Ramos (cell line): ENCODE measurements at regions not wholly inside any gene's neighbourhood (a gene's known extent, or its start where the extent isn't known, plus 50 kb on each side); places are given as distances from the start of the nearest gene placed in this dataset.

Experiments
- in situ Hi-C: fragments of 300-500 bp; cut with MboI; formaldehyde crosslinking; loops from one replicate; pipeline ENCODE4 v1.14.3; 2022; ENCODE audit warnings: low sequenced_read_pairs; ENCODE audit not compliant: unreplicated experiment

DNA sequence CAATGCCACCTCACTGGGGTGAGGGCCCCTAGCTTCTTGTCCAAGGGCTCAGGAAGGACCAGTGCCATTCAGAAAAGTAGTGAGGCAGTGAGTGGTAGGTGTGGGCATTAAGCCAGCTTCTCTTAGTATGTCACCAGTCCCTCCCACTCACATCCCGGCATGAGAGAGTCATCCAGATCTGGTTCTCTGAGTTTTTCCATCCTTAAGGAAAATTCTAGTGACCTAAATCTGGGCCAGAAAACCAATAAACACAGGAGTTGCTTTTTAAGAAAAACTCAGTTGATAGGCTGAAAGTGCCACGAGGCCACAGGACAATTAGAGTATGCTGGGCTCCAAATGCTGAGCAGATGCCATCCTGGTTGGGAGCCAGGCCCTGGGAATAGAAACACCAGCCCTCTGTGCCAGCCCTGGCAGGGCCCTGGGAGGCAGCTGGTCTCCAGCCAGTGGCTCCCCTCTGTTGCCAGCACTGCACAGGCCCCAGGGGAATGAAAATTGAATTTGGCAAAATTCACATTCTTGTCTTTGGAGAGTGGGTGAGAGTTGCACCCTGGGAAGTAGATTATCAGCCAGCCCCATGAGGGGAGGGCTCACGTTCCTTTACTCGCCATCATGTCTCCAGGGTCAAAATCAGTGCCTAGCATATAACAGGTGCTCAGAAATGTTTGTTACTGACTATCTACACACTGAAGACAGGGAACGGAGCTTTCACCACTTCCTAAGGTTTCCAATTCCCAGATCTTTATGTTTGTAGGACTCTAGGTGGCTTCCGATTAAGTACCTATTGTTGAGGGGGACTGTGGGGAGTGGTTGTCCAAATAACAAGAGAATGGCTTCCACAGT, 52.8 kb downstream of the FAM43A start:
- in situ Hi-C loops: no loop called here

DNA sequence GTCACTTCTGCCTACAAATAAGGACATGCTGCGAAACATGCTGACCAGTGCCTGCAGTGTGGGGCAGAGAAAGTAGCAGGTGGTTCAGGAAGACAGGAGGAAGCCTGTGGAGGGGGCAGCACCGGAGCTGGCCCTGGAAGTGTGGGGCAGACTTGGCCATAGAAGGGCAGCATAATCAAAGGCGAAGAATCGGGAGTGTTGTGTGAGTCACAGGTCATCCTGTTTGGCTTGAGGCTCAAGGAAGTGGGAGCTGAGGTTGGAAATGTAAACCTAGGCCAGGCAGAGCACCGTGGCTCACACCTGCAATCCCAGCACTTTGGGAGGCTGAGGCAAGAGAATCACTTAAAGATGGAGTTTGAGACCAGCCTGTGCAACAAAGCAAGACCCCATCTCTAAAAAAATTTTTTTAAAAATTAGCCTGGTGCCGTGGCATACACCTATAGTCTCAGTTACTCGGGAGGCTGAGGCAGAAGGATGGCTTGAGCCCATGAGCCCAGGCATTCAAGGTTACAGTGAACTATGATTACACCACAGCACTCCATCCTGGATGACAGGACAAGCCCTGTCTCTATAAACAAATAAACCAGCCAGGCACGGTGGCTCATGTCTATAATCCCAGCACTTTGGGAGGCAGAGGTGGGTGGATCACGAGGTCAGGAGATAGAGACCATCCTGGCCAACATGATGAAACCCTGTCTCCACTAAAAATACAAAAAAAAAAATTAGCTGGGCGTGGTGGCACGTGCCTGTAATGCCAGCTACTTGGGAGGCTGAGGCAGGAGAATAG, 54.0 kb downstream of the FAM43A start:
- in situ Hi-C loops: no loop called here

DNA sequence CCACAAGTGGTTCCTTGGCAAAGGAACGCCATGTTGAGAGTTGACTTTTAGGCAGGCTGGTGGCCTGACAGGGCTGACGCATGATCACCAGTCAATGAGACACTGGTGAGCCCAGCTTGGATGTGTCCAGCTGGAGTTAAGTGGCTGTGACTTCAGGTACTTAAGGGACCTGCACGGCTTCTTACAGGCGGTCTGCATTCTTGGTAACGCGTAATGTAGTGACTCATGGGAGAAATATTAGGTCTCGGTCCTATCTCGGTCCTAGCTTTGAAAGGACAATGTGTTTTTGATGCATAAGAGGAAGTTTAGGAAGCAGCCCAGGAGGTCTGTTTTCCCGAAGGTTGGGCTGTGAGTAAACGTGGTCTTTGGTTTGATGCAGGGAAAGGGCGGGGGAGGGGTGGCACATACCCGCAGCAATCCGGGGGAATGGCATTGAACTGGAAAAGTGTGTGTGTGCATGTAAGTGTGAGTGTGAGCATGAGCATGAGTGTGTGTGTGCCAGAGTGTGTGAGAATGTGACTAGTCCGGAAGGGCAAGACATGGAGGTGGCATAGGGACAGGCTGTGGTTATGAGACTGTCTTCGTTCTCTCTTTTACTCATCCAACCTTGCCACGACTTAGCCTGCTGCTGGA, 55.3 kb downstream of the FAM43A start:
- in situ Hi-C loops: no loop called here

GRCh38 chr3:194741916-194742315, 56.2 kb downstream of the FAM43A start:
- in situ Hi-C loops: no loop called here

DNA sequence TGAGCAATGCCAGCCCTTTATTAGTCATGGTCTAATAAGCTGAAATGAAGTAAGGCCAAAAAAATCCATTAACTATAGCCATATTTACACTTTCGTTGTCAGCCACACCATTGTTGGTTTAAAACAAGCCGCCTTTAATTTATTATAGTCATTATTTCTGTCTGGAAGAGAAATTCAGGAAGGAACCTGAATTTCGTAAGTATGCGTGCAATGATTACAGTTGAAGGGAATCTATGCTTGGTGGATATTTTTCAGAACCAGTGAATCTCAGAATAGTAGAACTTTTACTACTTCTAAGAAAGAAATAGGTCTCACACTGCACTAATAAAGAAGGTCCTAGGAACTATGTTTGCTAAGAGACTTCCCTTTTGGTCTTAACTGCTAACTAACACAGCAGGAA, 59.1 kb downstream of the FAM43A start:
- in situ Hi-C loops: no loop called here

- in situ Hi-C loops: no loop called here
Observed at GRCh38 chr3:194745422-194746184, 59.9 kb downstream of the FAM43A start.

- in situ Hi-C loops: no loop called here
Observed at GRCh38 chr3:194748225-194748624, 62.5 kb downstream of the FAM43A start.

GRCh38 chr3:194749631-194750490, 64.2 kb downstream of the FAM43A start:
- in situ Hi-C loops: no loop called here

GRCh38 chr3:194750491-194750828, 64.8 kb downstream of the FAM43A start:
- in situ Hi-C loops: no loop called here

DNA sequence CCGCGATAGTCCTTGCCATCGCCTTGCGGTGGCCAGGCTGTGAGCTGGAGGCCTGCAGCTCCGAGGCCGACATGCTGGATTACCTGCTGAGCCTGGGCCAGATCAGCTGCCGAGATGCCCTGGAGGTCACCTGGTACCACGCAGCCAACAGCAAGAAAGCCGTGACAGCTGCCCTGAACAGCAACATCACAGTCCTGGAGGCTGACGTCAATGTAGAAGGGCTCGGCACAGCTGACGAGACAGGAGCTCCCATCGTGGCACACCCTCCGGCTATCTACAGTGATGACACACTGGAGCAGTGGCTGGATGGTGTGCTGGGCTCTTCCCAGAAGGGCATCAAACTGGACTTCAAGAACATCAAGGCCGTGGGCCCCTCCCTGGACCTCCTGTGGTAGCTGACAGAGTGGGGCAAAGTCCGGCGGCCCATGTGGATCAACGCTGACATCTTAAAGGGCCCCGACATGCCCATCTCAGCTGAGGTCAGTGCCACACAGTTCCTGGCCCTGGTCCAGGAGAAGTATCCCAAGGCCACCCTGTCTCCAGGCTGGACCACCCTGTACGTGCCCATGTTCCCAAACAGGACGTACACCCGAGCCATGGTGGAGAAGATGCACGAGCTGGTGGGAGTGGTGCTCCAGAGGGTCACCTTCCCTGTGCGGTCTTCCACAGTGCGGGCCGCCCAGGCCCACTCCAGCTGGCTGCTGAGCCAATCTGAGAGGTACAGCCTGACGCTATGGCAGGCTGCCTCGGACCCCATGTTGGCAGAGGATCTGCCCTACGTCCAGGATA, 70.2 kb downstream of the FAM43A start:
- in situ Hi-C loops: no loop called here

DNA sequence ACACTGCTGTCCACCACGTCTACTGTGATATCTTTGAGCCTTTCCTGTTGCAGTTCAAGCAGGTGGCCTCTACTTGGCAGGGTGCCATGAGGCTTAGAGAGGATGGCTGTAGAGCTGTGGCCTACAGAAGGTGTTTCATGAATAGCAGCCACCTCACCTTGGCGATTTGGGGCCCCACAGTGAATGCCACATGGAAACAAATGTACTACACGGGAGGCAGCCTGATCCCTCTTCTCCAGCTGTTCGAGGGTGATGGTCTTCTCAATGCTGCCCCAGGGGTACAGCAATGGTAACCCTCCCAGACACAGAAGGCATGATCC, 70.7 kb downstream of the FAM43A start:
- in situ Hi-C loops: no loop called here

DNA sequence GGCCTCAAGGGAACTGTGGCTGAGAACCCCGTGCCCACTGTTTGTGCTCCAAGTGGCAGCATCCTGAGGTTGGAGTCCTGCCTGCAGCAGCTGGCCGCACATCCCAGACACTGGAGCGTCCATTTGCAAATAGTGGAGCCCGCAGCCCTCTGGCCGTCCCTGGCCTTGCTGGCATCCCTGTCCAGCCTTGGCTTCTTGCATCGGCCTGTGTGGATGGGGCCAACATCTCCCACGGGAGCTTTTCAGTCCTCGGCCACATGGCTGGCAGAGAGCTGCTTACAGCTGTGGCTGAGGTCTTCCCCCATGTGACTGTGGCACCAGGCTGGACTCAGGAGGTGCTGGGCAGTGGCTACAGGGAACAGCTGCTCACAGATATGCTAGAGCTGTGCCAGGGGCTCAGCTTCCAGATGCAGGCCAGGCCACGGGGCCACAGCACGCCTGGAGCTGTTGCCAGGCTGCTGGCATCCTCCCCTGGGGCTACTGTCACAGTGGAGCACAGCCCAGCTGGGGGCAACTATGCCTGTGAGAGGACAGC, 71.2 kb downstream of the FAM43A start:
- in situ Hi-C loops: no loop called here

GRCh38 chr3:194757647-194758061, 72.0 kb downstream of the FAM43A start:
- in situ Hi-C loops: no loop called here

DNA sequence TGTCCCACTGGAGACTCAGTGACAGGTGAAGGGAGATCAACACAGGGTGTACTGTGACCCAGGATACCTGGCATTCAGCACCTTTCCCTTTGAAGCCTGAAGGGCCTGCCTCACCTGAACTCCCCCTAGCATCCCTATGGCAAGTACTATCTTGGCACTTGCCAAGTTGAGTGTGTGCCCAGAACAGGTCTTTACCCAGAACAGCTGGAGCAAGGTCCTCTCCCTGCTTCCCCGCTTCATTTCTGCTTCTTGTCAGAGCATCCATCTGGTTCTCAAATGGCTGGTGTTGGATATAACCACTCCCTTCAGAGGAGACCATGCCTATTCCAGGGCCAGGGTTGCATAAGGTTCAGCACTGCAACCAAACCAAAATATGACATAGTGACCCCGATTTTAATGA, 73.0 kb downstream of the FAM43A start:
- in situ Hi-C loops: no loop called here

DNA sequence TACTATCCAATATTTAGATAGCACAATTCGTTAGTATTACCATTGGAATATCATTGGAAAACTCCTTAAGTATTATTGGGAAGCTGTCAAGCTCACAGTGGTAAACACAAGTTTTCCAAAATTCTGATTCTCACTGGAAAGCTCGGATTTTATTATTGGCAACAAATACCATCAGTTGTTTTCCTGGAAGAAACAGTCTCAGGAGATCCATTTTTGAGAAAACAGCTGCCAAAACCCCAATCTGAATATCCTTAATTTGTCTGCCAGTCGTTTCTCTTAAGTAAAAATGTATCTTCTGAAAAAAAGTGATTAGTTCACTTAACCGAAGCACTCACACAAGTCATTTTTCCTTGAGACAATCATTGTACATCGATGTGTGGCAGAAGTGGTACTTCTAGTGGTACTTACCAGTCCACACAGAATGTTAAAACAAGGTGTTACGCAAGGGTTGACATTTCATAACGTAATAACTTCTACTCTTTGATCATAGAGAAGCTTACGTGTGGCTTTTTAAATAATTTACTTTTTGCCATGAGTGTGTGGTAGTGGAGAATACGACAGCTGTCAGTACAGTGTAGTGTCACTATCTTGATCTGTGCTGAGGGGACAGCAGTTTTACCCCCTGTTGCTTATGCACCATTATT, 74.9 kb downstream of the FAM43A start:
- in situ Hi-C loops: no loop called here

DNA sequence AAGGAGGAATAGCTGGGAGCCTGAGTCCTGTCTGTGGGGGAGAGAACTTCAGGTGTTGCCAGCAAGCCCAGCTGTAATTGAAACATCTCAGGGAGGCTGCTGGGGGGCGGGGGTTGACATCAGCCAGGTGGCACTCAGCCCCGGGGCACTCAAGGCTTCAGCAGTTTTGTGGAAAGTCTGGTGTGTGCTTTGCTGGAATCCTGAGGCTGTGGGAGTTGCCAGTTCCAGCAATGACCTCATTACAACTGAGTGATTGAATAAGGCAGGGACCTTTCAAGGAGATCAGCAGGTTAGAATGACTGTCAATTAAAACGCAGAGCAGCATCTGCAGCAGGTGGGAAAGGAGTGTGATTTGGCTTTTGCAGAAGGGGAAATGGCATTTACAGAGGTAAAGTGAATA, 75.7 kb downstream of the FAM43A start:
- in situ Hi-C loops: no loop called here

- in situ Hi-C loops: no loop called here
Observed at GRCh38 chr3:194766845-194767244, 81.2 kb downstream of the FAM43A start.
